GM18858 (cell line): ENCODE measurements at regions not wholly inside any gene's neighbourhood (a gene's known extent, or its start where the extent isn't known, plus 50 kb on each side); places are given as distances from the start of the nearest gene placed in this dataset.

Experiments used
- ATAC-seq: cut with Tn5 transposase; IDR thresholded peaks from one replicate; pipeline ENCODE4 v1.9.1; 2021; ENCODE audit not compliant: unreplicated experiment

DNA sequence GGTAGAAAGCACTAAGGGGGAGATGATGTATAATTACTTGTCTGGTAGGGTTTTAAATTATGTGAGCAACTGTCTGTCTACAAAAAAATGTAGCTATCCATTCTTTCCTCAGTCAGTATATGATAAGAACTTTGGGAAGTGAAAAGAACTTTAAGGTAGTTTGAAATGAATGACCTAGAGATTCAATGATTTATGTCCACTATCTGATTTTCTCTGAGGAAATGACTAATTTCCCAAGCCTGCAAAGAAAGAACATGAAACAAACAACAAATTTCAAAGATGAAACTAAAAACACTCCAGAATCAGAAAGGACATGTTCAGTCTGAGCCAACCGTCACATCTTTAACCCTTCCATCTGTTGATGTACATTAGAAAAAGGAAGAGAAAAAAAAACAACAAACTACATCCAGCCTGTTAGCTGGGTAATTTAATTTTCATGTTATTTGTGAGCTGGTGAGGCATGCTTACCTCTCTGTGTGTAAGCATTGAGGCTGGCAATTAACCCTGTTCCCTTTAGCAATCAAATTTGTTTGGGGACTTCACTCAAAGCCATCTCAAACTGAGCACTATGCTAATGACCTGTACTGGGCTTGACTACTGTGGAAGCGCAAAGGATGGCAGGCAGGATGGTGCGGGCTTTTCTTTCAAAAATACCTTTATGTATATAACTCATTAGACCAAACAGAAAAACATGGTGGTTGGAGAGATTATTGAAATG lies 220.1 kb downstream of the TUSC7 start:
- ATAC-seq = no peak

DNA sequence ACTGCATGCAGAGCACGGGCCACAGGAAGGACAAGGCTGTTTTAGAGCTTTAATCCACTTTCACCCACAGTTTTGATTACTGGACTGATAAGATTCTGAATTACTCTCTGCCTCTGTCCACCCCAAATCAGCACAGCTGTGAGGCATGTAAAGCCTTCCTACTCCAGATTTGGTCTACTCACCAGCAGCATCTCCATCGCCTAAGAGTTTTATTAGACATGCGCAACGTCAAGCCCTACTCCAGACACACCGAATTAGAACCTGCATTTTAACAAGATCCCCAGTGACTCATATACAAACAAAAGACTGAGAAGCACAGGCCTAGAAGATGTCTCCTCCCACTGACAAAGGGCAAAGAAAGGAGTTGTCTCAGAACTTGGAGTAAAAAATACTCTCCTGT lies 221.2 kb downstream of the TUSC7 start:
- no peak for ATAC-seq

DNA sequence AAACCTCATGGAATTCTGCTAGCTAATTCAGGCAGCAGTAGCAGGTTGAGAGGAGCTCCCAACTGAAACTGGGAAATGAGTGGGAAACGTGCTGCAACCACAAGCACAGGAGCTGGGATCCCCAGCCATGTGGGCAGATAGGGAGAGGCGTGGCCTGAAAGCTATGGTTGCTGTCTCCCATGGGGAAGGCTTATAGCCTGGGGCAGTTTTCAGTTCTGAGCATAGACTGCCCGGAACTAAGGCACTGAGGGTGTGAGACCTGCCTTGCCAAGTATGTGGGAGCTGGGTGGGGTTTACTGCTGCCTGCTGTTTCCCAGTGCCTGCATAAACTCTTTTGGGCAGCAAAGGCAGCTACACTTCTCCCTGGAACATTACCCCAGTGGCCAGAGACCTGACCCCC lies 229.5 kb downstream of the TUSC7 start:
- ATAC-seq = no peak

DNA sequence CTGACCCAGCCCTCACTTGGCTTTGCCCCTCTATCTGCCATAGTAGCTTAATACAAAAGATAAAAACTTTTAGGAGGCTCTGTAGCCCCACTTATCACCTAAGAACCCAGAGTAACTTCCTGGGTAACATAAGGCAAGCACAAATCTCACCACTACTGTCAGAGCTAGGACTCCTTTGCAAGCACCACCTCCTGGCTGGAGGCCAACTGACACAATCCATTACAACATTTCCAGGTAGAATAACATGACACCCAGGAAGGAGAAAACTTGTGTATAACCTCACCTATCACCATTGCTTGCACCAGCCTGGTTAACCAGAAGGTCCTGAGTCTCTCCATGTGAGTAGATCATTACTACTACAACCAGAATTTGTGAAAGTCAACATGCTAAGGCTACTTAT lies 230.0 kb downstream of the TUSC7 start:
- ATAC-seq = no peak

DNA sequence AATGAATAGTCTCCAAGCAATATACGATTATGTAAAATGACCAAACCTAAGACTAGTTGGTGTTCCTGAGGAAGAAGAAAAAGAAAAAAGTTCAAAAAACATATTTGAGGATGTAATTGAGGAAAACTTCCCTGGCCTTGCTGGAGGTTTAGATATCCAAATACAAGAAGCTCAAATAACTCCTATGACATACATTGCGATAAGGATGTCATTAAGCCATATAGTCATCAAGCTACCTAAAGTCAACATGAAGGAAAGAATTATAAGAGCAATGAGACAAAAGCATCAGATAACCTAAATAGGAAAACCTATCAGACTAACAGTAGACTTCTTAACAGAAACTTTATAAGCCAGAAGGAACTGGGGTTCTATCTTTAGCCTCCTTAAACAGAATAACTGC lies 231.1 kb downstream of the TUSC7 start:
- ATAC-seq = no peak

DNA sequence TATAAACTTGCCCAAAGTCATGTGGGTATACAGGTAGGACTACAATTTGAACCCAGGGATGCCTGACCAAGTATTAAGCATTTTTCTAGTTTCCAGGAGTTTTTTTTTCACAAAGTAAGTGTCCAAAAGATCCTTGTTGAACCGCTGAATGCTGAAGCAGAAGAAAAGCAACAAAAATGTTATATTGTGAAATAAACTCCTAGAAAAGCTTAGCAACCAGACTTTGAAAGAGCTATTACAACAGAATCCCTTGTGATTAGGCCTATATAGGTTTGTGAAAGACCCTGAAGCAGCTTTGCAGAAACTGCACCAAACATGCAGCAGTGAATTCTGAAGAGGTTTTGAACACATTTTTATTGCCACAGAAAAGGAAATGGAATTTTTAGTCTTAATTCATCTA lies 236.8 kb downstream of the TUSC7 start:
- no peak for ATAC-seq

DNA sequence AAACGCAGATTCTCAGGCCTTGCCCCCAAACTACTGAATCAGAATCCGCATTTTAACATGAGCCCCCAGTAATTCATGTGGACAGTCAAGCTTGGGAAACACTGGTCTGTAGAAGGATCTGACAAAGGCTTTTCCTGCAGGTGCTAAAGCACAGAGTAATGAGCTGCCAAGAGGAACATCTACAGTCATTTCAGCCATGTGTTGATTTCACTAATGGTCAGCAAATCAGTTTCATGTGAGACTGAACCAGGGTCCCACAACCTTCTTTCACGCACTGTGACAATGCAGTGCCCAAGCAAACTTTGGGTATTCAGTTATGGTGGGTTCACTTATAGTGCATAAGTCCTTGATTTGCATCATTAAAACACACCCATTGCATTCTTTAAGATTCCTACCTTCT lies 237.6 kb downstream of the TUSC7 start:
- ATAC-seq = no peak

DNA sequence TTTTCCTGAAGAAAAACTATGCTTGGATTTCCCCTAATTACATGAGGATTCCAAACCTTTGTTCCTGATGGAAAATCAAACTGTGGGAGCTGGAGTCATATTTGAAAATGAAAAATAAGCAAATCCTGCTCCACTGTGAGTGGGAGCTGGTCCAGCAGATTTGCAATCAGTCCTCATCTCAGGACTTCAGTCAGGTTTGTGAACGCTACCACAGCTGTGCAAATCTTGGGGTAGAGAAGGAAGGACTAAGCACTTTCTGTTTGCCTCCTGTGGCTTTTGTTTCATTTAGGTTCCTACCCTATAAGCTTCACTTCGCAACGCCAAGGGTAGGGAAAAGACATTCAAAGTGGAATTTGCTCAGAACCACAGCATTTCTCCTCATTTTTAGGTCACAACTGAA lies 238.2 kb downstream of the TUSC7 start:
- ATAC-seq = no peak

DNA sequence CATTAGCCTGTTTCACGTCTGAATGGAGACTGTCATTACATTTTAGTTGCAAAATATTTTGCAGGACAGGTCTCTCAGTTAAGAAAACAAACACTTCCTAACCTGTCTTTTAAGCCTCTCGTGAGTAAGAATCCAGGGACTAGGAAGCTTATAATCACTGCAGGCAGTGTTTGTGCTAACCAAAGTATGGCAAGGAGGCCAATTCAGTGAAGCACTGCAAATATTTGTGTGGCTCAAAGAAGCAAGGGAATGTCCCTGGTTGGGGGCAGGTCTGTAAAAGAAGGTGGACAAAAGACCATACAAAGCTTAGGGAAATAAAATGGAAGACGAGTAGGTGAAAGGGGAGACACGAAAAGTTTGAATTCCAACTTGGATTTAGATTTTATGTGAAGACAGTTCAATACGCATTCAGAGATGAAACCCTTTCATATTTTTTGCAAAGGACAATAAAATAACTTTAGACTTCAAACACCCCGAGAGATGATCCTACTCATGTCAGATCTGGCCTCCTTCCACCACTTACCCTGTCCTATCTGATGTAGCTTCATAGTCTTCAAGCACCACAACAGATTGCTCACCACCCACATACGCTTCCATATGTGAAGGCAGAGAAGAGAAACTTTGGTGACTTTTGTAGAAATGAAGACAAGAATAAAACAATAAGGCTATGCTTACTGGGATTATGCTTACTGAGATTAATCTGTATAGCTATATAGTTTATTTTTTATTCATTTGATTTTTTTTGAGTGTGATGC lies 240.9 kb downstream of the TUSC7 start:
- no peak for ATAC-seq

DNA sequence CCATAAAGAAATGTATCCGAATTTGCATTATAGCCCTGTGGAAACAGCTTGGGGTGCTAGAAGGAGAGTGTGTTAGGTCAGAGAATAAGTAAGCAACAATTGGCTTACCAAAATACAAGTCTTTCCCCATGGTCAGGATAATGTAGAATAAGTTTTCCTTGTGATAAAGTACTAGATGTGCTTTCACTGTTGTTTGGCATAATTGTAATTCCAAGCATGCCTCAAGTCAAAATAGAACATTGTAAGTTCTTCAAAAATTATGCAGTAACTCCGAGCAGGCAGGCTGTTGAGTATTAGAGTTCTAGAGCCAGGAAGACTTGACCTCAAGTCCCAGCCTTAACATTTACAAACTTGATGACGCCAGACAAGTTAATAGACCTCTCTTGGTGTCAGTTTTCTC lies 242.0 kb downstream of the TUSC7 start:
- no peak for ATAC-seq

DNA sequence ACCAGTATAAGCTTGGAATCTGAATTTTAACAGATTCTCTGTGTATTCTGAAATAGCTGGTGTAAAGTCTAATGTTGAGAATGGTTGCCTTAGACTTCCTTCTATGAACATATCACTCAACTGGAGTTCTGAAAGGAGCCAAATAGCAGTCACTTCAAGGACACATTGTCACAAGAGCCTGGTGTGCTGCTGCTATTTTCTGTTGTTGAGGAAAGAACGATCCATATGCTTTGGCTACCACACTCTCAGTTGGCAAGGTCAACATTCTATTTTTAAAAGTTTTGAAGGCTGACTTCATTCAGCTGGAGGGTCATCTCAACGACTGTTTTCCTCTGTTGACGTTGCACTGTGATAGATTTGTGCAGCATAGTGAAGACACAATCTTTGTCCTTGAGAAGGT lies 248.7 kb downstream of the TUSC7 start:
- ATAC-seq = no peak

DNA sequence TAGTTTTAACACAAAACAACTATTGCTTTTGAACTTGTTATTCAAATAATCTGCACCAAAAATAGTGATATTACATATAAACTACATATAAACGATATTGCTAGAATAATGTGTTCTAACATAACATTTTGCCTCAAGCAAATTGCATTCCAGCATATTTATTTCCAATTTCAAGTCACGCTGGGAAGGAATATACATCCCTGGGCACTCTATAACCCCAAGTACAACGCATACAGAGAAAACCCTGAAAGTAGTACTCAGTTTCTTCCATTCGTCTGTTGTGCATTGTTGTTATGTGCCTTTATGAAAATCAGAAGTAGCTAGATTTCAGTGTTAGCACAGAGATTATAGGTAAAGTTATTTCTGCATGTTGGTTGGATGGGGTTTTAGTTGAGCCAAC lies 251.5 kb downstream of the TUSC7 start:
- no peak for ATAC-seq

DNA sequence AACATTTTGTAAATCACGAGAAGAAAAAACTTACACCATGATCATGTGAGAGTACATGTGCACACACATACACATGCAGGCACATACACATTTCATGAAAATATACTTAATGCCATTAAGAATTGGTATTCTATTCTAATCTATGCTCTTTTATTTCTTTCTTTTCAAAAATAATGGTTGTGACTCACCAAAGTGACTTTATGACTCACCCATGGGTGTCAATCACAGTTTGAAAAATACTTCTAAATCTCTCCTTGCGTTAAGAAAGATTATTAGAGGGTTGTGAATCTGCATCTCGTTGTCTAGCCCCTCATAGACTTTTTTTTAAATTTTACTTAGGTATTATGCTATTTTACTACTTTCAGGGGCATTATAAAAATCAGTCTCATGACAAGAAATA lies 254.2 kb downstream of the TUSC7 start:
- no peak for ATAC-seq

DNA sequence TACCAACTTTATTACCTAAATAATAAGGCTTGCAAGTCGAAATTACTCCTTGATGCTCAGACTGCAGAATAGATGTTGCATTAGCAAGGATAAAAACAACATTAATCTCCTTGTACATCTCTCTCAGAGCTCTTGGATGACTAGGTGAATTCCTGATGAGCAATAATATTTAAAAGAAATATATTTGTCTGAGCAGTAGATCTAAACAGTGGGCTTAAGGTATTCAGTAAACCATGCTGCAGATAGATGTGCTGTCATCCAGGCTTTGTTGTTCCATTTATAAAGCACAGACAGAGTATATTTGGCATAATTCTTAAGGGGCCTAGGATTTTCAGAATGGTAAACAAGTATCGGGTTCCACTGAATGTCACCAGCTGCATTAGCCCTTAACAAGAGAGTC lies 257.1 kb downstream of the TUSC7 start:
- no peak for ATAC-seq

DNA sequence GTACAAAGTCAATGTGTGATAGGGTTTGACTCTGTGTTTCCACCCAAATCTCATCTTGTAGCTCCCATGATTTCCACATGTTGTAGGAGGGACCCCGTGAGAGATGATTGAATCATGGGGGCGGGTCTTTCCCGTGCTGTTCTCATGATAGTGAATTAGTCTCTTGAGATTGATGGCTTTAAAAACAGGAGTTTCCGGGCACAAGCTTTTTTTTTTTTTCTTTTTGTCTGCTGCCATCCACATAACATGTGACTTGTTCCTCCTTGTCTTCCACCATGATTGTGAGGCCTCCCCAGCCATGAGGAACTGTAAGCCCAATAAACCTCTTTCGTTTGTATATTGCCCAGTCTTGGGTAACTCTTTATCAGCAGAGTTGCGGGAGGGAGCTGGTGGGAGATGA lies 259.6 kb downstream of the TUSC7 start:
- ATAC-seq = no peak

DNA sequence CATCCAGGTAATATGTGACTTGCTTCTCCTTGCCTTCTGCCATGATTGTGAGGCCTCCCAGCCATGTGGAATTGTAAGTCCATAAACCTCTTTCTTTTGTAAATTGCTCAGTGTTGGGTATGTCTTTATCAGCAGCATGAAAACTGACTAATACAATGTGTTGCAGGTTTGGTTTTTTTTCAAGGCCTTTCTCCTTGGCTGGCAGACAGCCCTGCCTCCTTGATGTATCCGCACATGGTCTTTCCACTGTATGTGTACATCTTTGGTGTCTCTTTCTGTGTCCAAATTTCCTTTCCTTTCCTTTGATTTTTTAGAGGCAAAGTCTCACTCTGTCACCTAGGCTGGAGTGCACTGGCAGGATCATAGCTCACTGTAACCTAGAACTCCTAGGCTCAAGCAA lies 260.1 kb downstream of the TUSC7 start:
- ATAC-seq = no peak

DNA sequence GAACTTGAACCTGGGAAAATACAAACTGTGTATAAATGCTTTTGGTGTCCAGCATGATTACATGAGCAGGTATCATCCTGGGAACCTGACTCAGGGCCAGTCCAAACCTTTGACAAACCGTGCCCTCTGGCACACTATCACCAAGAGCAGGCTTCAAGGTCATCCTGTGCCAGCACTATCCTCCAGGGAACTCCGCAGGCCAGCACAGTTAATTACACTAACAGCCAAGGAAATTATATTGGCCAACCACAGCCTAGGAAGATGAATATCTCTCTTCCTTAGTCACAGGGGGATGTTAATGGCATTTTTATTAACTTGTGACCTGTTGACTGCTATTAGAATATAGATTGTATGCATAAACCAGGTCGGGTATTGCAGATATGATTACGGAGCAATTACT lies 262.0 kb downstream of the TUSC7 start:
- no peak for ATAC-seq

DNA sequence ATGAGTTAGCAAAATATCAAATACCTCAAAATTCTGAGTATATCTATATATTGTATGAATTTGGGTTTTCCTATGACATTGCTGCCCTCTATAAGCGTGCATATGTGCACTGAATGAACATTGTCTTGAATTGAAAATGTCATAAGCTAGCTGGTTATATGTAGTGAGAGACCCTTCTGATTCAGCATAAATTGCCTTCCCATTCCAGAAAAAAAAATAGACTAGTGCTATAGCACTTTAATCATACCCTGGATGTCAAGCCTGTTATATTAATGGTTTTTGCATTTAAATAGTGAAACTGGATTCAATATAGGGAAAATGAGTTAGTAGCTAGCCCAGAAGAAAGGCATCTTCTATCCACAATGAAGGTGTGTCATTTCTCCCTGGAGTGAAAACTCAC lies 265.1 kb downstream of the TUSC7 start:
- ATAC-seq = no peak

DNA sequence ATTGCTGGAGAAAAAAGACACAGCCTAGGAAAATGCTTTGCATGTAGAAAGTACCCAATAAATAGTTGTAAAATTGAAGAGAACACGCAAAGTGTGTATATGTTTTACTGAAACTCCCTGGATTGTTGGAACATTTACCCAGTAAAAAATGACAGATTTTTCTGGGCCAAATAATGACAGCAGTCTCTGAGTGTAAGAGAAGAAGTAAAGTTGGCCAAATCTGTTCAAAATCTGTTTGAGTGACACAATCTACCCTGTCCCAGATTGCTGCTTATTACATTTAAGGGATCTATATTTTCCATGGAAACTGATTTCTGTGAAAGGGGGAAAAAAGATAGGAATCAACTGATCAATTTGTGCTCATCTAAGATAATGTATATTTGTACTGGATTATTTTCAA lies 267.9 kb downstream of the TUSC7 start:
- no peak for ATAC-seq

DNA sequence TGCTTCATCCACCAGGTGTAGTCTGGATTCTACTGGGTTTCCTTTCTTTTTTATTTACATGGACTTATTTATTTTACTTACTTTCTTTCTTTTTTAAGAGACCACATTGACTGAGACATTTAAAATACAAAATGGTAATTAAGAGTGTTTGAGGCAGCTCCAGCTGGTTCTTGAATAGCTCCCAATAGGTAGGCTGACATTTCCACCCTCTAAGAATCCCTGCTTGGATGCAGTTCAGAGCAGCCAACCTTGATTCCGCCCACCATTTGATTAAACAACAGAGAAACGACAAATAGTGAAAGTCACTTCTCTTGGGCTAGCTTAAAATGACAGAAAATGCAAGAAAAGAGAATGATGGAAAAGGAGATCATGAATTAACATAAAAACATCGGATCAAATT lies 270.5 kb downstream of the TUSC7 start:
- ATAC-seq = no peak

DNA sequence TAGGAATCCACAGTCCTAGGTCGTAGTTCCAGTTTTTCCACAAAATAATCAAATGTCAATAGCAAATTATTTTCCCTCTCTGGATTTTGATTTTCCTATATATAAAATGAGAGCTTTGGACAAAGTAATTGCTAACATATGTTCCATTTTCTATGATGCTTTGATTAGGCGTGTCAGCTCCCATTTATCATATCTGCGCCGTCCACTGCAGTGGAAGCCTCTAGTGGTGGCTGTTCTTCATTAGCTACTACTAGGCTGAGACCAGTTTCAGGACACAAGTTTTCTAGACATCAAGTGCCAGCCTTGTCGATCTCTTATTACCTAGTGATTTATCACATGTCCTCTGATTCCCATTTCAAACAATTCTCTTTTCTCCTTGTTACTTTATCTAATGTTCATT lies 271.5 kb downstream of the TUSC7 start:
- ATAC-seq = no peak

DNA sequence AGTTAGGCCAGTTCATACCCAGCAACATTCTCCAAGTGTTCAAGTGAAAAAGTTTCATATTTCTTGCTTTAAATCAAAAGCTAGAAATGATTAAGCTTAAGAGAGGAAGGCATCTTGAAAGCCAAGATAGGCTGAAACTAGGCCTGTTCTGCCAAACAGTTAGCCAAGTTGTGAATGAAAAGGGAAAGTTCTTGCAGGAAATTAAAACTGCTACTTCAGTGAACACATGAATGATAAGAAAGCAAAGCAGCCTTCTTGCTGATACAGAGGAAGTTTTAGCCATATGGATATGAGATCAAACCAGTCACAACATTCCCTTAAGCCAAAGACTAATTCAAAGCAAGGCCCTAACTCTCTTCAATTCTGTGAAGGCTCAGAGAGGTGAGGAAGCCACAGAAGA lies 274.7 kb downstream of the TUSC7 start:
- no peak for ATAC-seq

DNA sequence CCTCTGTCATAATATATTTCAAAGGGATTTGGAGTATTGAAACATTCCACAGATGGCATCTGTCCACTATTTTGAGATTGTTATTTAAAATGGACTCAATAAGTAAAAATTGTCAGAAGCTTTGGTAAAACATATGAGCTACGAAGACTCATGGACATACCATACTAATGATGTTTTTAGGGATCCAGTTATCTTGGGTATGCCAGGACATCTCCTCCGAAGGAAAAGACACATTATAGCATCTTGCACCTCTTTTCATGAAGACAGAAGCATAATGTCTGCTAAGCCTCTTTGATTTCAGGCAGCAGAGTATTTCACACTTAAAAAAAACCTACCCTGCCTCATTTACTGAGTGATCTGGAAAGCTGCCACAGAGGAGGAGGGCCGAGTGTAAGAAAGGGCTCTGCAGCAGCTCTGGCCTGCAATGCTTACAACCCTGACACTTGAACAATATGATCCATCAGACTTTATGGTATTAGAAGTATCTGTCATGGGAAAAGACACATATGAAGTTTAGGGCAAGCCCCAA lies 284.8 kb downstream of the TUSC7 start:
- ATAC-seq = no peak
